HEK293 (cell line): ENCODE measurements at regions not wholly inside any gene's neighbourhood (a gene's known extent, or its start where the extent isn't known, plus 50 kb on each side); places are given as distances from the start of the nearest gene placed in this dataset.

ENCODE experiments used
- CTCF ChIA-PET: fragments of 350-600 bp; formaldehyde crosslinking; extraction: SDS; loops from one replicate; lab custom pipeline; 2021; ENCODE audit warnings: antibody characterized with exemption; lab: Yijun Ruan, JAX
- POLR2A ChIA-PET: fragments of 300-600 bp; formaldehyde crosslinking; extraction: SDS; loops from one replicate; lab custom pipeline; 2020; ENCODE audit warnings: antibody characterized with exemption, inconsistent platforms; lab: Yijun Ruan, JAX
- H3K27ac ChIP-seq: fragments of 200-500 bp; sonication (Bioruptor generic); 2 replicates; pipeline ENCODE4 v1.5.1; 2014; ENCODE audit warnings: low read depth, low read length, control low read depth, inconsistent platforms; ENCODE audit errors: extremely low read depth
- H3K36me3 ChIP-seq, 2 experiments: fragments of 200-500 bp in 1 of 2; sonication (Bioruptor generic) in 1 of 2; 1 replicate in 1 of 2; 2 replicates in 1 of 2; pipeline ENCODE4 v1.5.1; 2014 to 2017; ENCODE audit warnings: inconsistent platforms in 2 of 2, low read length in 2 of 2; ENCODE audit not compliant: control insufficient read depth in 2 of 2, insufficient read depth in 1 of 2
- H3K4me1 ChIP-seq: fragments of 200-500 bp; sonication (Bioruptor generic); 2 replicates; pipeline ENCODE4 v1.5.1; 2014; ENCODE audit warnings: mild to moderate bottlenecking, low read length, inconsistent platforms; ENCODE audit not compliant: control insufficient read depth, insufficient read depth
- H3K4me3 ChIP-seq: 2 replicates; pipeline ENCODE4 v1.5.1; 2011; ENCODE audit warnings: low read depth, mild to moderate bottlenecking, control low read depth, low read length, moderate library complexity
- H3K9me3 ChIP-seq: fragments of 200-500 bp; sonication (Bioruptor generic); 2 replicates; pipeline ENCODE4 v1.5.1; 2014; ENCODE audit warnings: low read depth, low read length, inconsistent platforms; ENCODE audit not compliant: control insufficient read depth, insufficient read depth
- EGR2 ChIP-seq: fragments of 450-650 bp; formaldehyde crosslinking; IDR thresholded peaks from 2 replicates; pipeline ENCODE4 v1.5.1; 2016; ENCODE audit warnings: low read depth, missing biosample characterization, missing genetic modification characterization
- GFI1B ChIP-seq: fragments of 450-650 bp; formaldehyde crosslinking; IDR thresholded peaks from 2 replicates; pipeline ENCODE4 v1.5.1; 2016; ENCODE audit warnings: missing biosample characterization, missing genetic modification characterization
- HOXD13 ChIP-seq: sonication (generic); formaldehyde crosslinking; IDR thresholded peaks from 2 replicates; pipeline ENCODE4 v1.8.0; 2022; ENCODE audit warnings: missing genetic modification reagents, borderline replicate concordance
- IKZF3 ChIP-seq: fragments of 450-650 bp; IDR thresholded peaks from 2 replicates; pipeline ENCODE4 v1.5.0; 2018; ENCODE audit warnings: missing biosample characterization, mild to moderate bottlenecking, missing genetic modification characterization, moderate library complexity
- INSM2 ChIP-seq: fragments of 450-650 bp; formaldehyde crosslinking; IDR thresholded peaks from 2 replicates; pipeline ENCODE4 v1.5.1; 2016; ENCODE audit warnings: missing biosample characterization, missing genetic modification characterization
- KLF17 ChIP-seq: fragments of 450-650 bp; formaldehyde crosslinking; IDR thresholded peaks from 2 replicates; pipeline ENCODE4 v1.5.1; 2016; ENCODE audit warnings: missing biosample characterization, missing genetic modification characterization
- PRDM6 ChIP-seq: fragments of 450-650 bp; formaldehyde crosslinking; IDR thresholded peaks from 2 replicates; pipeline ENCODE4 v1.5.1; 2017; ENCODE audit warnings: missing biosample characterization, missing genetic modification characterization
- REST ChIP-seq: fragments of 450-650 bp; formaldehyde crosslinking; IDR thresholded peaks from 2 replicates; pipeline ENCODE4 v1.5.1; 2016; ENCODE audit warnings: missing biosample characterization, missing genetic modification characterization
- TSHZ1 ChIP-seq: fragments of 450-650 bp; formaldehyde crosslinking; IDR thresholded peaks from 2 replicates; pipeline ENCODE4 v1.5.1; 2016; ENCODE audit warnings: missing biosample characterization, missing genetic modification characterization, borderline replicate concordance
- WT1 ChIP-seq: fragments of 450-650 bp; formaldehyde crosslinking; IDR thresholded peaks from 2 replicates; pipeline ENCODE4 v1.5.1; 2016; ENCODE audit warnings: missing biosample characterization, missing genetic modification characterization
- ZBTB17 ChIP-seq: fragments of 450-650 bp; formaldehyde crosslinking; IDR thresholded peaks from 2 replicates; pipeline ENCODE4 v1.5.1; 2016; ENCODE audit warnings: missing biosample characterization, missing genetic modification characterization
- ZFHX2 ChIP-seq: fragments of 450-650 bp; formaldehyde crosslinking; conservative IDR thresholded peaks from 2 replicates; pipeline ENCODE4 v1.5.1; 2016; ENCODE audit warnings: missing biosample characterization, missing genetic modification characterization
- ZNF366 ChIP-seq: fragments of 450-650 bp; formaldehyde crosslinking; conservative IDR thresholded peaks from 2 replicates; pipeline ENCODE4 v1.5.1; 2016; ENCODE audit warnings: missing biosample characterization, missing genetic modification characterization
- ZNF473 ChIP-seq: fragments of 450-650 bp; formaldehyde crosslinking; IDR thresholded peaks from 2 replicates; pipeline ENCODE4 v1.5.1; 2017; ENCODE audit warnings: missing biosample characterization, missing genetic modification characterization
- ZNF560 ChIP-seq: fragments of 450-650 bp; formaldehyde crosslinking; IDR thresholded peaks from 2 replicates; pipeline ENCODE4 v1.5.1; 2017; ENCODE audit warnings: missing biosample characterization, missing genetic modification characterization, borderline replicate concordance
- ZNF610 ChIP-seq: fragments of 450-650 bp; formaldehyde crosslinking; IDR thresholded peaks from 2 replicates; pipeline ENCODE4 v1.5.1; 2016; ENCODE audit warnings: missing biosample characterization, missing genetic modification characterization, borderline replicate concordance
- ZNF624 ChIP-seq: fragments of 450-650 bp; formaldehyde crosslinking; IDR thresholded peaks from 2 replicates; pipeline ENCODE4 v1.5.1; 2017; ENCODE audit warnings: missing biosample characterization, missing genetic modification characterization
- ZNF837 ChIP-seq: fragments of 450-650 bp; formaldehyde crosslinking; IDR thresholded peaks from 2 replicates; pipeline ENCODE4 v1.5.1; 2016; ENCODE audit warnings: missing biosample characterization, missing genetic modification characterization
- ZSCAN16 ChIP-seq: fragments of 450-650 bp; formaldehyde crosslinking; IDR thresholded peaks from 2 replicates; pipeline ENCODE4 v1.5.1; 2016; ENCODE audit warnings: missing biosample characterization, missing genetic modification characterization
- ZSCAN4 ChIP-seq: fragments of 450-650 bp; formaldehyde crosslinking; IDR thresholded peaks from 2 replicates; pipeline ENCODE4 v1.5.1; 2017; ENCODE audit warnings: missing biosample characterization, missing genetic modification characterization
- ZXDB ChIP-seq: fragments of 450-650 bp; formaldehyde crosslinking; IDR thresholded peaks from 2 replicates; pipeline ENCODE4 v1.5.1; 2016; ENCODE audit warnings: missing biosample characterization, missing genetic modification characterization

GRCh38 chr4:30945586-30945985 is 225.4 kb downstream of the PCDH7 start (continued):
- no peak for TF ChIP-seq ZNF610 (tag by site-specific recombination)
- no peak for TF ChIP-seq KLF17 (tag by site-specific recombination)
- no peak for TF ChIP-seq ZNF366 (tag by site-specific recombination)
- TF ChIP-seq HOXD13 (CRISPR knock-in tag) = no peak
- peak; percentile 58; the same call in 1 of the 2 replicates for TF ChIP-seq GFI1B (tag by site-specific recombination)
- no peak for TF ChIP-seq ZNF473 (tag by site-specific recombination)
- peak; percentile 52 for TF ChIP-seq PRDM6 (tag by site-specific recombination)
- TF ChIP-seq ZNF560 (tag by site-specific recombination) = no peak
- TF ChIP-seq, all 188 proteins: peak for 3

GRCh38 chr4:30946288-30946687 is 226.1 kb downstream of the PCDH7 start:
- ChIA-PET CTCF (no interaction called here), POLR2A (no interaction called here)
- Histone ChIP-seq H3K4me1 (peaks cover 7% of the 10 kb centered on the region), H3K36me3 (no peaks in the 10 kb centered on the region), H3K27ac (no peak overlapping the region), H3K4me3 (no peak overlapping the region), H3K9me3 (no peaks in the 10 kb centered on the region)
- TF ChIP-seq EGR2 = peak; percentile 54; the same call in 1 of the 2 replicates
- no peak for TF ChIP-seq INSM2 (tag by site-specific recombination)
- TF ChIP-seq ZFHX2 (tag by site-specific recombination) = peak; percentile 35; the same call in 1 of the 2 replicates
- TF ChIP-seq ZSCAN4 (tag by site-specific recombination) = peak; percentile 82

GRCh38 chr4:30948653-30949052 is 228.5 kb downstream of the PCDH7 start:
- H3K4me1 ChIP-seq = peaks cover 10% of the 10 kb centered on the region
- H3K4me3 ChIP-seq = no peak overlapping the region
- no peaks in the 10 kb centered on the region for H3K36me3 ChIP-seq
- ChIA-PET CTCF (no interaction called here), POLR2A (no interaction called here)
- no peaks in the 10 kb centered on the region for H3K9me3 ChIP-seq
- no peak overlapping the region for H3K27ac ChIP-seq
- TF ChIP-seq ZBTB17 (peak; percentile 34; the same call in 1 of the 2 replicates), IKZF3 (tag by site-specific recombination) (peak; percentile 51; the same call in 1 of the 2 replicates), ZNF610 (tag by site-specific recombination) (no peak), ZNF837 (no peak), WT1 (tag by site-specific recombination) (peak; percentile 48; the same call in 1 of the 2 replicates), REST (tag by site-specific recombination) (no peak), TSHZ1 (tag by site-specific recombination) (no peak), ZSCAN16 (tag by site-specific recombination) (no peak), ZXDB (tag by site-specific recombination) (no peak), ZNF624 (no peak)
